OCI-LY7 (cell line): ENCODE measurements at regions not wholly inside any gene's neighbourhood (a gene's known extent, or its start where the extent isn't known, plus 50 kb on each side); places are given as distances from the start of the nearest gene placed in this dataset.

Experiments used
- BruUV-seq: library from RNA; stranded (reverse); fragments of 400-500 nt; replicated peaks from 2 replicates; lab custom pipeline; 2021; lab: Mats Ljungman, UMichigan
- CTCF ChIA-PET: fragments of 300-600 bp; sonication (Branson Sonifier 250); formaldehyde crosslinking; loops from one replicate; lab custom pipeline; 2022; ENCODE audit warnings: antibody characterized with exemption; ENCODE audit not compliant: unreplicated experiment; lab: Charles Lee
- POLR2A ChIA-PET: fragments of 300-600 bp; sonication (Branson Sonifier 250); formaldehyde crosslinking; loops from one replicate; lab custom pipeline; 2022; ENCODE audit warnings: antibody characterized with exemption; lab: Charles Lee
- DNase-seq: peaks from one replicate; pipeline ENCODE4 v3.0.0-alpha.2; 2015; ENCODE audit warnings: low spot score
- H2AFZ ChIP-seq: fragments of 200-600 bp; sonication (generic), shearing (Covaris generic); 2 replicates; pipeline ENCODE4 v1.6.1; 2014; ENCODE audit warnings: mild to moderate bottlenecking, antibody characterized with exemption, low read length, moderate library complexity
- H3K27ac ChIP-seq: fragments of 200-600 bp; sonication (generic); 2 replicates; pipeline ENCODE4 v1.5.1; 2014; ENCODE audit warnings: mixed run types, low read depth, mild to moderate bottlenecking, moderate library complexity, low read length, inconsistent platforms; ENCODE audit not compliant: poor library complexity, severe bottlenecking
- H3K36me3 ChIP-seq: fragments of 200-600 bp; sonication (generic); 2 replicates; pipeline ENCODE4 v1.6.1; 2014; ENCODE audit warnings: mild to moderate bottlenecking, antibody characterized with exemption, low read length, moderate library complexity, mixed read lengths; ENCODE audit not compliant: insufficient read depth
- H3K4me1 ChIP-seq: fragments of 200-600 bp; sonication (generic); 2 replicates; pipeline ENCODE4 v1.5.1; 2014; ENCODE audit warnings: mild to moderate bottlenecking, low read length; ENCODE audit not compliant: insufficient read depth, poor library complexity, severe bottlenecking
- H3K4me2 ChIP-seq: fragments of 200-600 bp; sonication (generic); 2 replicates; pipeline ENCODE4 v1.6.1; 2014; ENCODE audit warnings: mild to moderate bottlenecking, low read length
- H3K4me3 ChIP-seq: fragments of 200-600 bp; sonication (generic); 2 replicates; pipeline ENCODE4 v1.5.1; 2014; ENCODE audit warnings: mild to moderate bottlenecking, low read depth, low read length; ENCODE audit not compliant: poor library complexity, severe bottlenecking
- H3K79me2 ChIP-seq: fragments of 200-600 bp; sonication (generic); 2 replicates; pipeline ENCODE4 v1.6.1; 2016; ENCODE audit warnings: low read depth, mild to moderate bottlenecking, low read length, moderate library complexity, mixed read lengths; ENCODE audit not compliant: insufficient read depth
- H3K9me2 ChIP-seq: fragments of 200-600 bp; sonication (generic); 2 replicates; pipeline ENCODE4 v1.6.1; 2016; ENCODE audit warnings: mild to moderate bottlenecking, low read length, mixed read lengths; ENCODE audit not compliant: insufficient read depth
- H3K9me3 ChIP-seq: fragments of 200-600 bp; sonication (generic); 2 replicates; pipeline ENCODE4 v1.6.1; 2014; ENCODE audit warnings: mild to moderate bottlenecking, mixed run types, low read length, mixed read lengths
- H4K20me1 ChIP-seq: fragments of 200-600 bp; sonication (generic); 2 replicates; pipeline ENCODE4 v1.6.1; 2014; ENCODE audit warnings: mild to moderate bottlenecking, antibody characterized with exemption, low read length, moderate library complexity, mixed read lengths; ENCODE audit not compliant: insufficient read depth
- EZH2phosphoT487 ChIP-seq: fragments of 200-600 bp; sonication (generic); IDR thresholded peaks from 2 replicates; pipeline ENCODE4 v1.6.1; 2018; ENCODE audit warnings: low read depth, borderline replicate concordance, mild to moderate bottlenecking, mixed run types, antibody characterized with exemption, low read length, moderate library complexity, mixed read lengths
- intact Hi-C: fragments of 100-400 bp; cut with micrococcal nuclease; formaldehyde crosslinking; loops from one replicate; pipeline ENCODE4 v1.10.0; 2022; ENCODE audit not compliant: unreplicated experiment
- TF ChIP-seq, protein P1 (sequence below): fragments of 200-600 bp; sonication (generic); conservative IDR thresholded peaks from 2 replicates; pipeline ENCODE4 v1.5.1; 2014; ENCODE audit warnings: mild to moderate bottlenecking, antibody characterized with exemption, low read length, moderate library complexity, mixed read lengths

DNA sequence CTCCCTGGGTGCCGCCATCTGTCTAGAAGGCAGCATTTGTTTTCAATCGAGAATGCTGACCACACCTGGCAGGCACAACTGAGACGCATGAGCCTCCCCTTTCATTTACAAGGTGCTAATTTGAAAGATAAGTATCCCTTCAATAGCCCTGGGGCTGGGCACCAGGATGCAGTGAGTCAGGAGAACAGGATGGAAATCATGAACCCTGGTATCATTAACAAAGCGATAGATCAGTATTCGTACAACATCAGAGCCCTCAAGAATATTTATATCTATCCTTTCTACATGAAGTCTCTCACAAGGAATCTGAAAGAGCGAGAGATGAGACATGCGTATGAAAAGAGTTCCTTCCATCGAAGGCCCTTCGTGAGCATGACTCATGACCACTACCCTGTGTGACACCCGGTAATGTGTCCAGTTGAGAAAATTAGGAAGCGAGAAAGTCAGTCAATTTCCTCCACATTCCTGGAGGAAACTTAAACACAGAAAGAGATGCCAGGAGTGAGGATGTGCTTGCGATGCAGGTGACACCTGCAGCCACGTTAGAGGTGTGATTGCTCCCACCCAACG is 123.1 kb upstream of the PITRM1 start:
- no peaks in the 10 kb centered on the region for H3K9me2 ChIP-seq
- no peak overlapping the region for H3K4me3 ChIP-seq
- POLR2A ChIA-PET, result no interaction called here
- no peak for DNase-seq
- intact Hi-C loops, result no loop called here
- BruUV-seq, result no TSS peak
- H3K27ac ChIP-seq, result no peak overlapping the region
- no peaks in the 10 kb centered on the region for H3K4me1 ChIP-seq
- H3K9me3 ChIP-seq, result no peaks in the 10 kb centered on the region
- no peaks in the 10 kb centered on the region for H3K79me2 ChIP-seq
- H3K4me2 ChIP-seq, result no peak overlapping the region
- TF ChIP-seq, protein P1, sequence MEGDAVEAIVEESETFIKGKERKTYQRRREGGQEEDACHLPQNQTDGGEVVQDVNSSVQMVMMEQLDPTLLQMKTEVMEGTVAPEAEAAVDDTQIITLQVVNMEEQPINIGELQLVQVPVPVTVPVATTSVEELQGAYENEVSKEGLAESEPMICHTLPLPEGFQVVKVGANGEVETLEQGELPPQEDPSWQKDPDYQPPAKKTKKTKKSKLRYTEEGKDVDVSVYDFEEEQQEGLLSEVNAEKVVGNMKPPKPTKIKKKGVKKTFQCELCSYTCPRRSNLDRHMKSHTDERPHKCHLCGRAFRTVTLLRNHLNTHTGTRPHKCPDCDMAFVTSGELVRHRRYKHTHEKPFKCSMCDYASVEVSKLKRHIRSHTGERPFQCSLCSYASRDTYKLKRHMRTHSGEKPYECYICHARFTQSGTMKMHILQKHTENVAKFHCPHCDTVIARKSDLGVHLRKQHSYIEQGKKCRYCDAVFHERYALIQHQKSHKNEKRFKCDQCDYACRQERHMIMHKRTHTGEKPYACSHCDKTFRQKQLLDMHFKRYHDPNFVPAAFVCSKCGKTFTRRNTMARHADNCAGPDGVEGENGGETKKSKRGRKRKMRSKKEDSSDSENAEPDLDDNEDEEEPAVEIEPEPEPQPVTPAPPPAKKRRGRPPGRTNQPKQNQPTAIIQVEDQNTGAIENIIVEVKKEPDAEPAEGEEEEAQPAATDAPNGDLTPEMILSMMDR, result no peak
- TF ChIP-seq EZH2phosphoT487, result no peak
- CTCF ChIA-PET, result no interaction called here
- H2AFZ ChIP-seq, result no peak overlapping the region
- H4K20me1 ChIP-seq, result no peaks in the 10 kb centered on the region
- no peaks in the 10 kb centered on the region for H3K36me3 ChIP-seq

DNA sequence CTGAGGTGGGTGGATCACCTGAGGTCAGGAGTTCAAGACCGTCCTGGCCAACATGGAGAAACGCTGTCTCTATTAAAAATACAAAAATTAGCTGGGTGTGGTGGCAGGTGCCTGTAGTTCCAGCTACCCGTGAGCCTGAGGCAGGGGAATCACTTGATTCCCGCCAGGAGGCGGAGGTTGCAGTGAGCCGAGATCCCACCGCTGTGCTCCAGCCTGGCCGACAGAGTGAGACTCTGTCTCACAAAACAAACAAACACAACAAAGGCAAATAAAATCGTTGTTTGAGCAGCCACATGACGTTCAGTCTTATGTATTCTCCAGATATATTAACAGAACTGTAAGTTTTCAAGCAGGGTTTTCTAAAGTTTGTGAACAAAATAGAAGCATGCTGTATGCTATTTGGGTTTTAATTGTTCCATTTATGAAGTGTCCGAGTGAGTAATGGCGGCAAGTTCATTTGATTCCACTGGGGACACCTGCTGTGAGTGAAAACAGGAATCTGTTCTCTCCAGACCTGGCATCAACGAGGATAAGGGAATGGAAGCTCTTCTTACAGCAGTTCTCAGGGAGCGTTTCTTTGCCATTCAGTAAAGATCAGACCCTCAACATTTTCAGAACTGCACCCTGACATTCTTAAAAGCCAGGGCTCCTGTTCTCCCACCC is 122.5 kb upstream of the PITRM1 start:
- H4K20me1 ChIP-seq, result no peaks in the 10 kb centered on the region
- TF ChIP-seq, protein P1, result no peak
- no peak for TF ChIP-seq EZH2phosphoT487
- H3K4me3 ChIP-seq, result no peak overlapping the region
- BruUV-seq, result no TSS peak
- H3K36me3 ChIP-seq, result no peaks in the 10 kb centered on the region
- DNase-seq, result no peak
- H3K4me1 ChIP-seq, result no peaks in the 10 kb centered on the region
- no peaks in the 10 kb centered on the region for H3K9me3 ChIP-seq
- H3K9me2 ChIP-seq, result no peaks in the 10 kb centered on the region
- POLR2A ChIA-PET, result no interaction called here
- intact Hi-C loops, result no loop called here
- no peak overlapping the region for H2AFZ ChIP-seq
- CTCF ChIA-PET, result no interaction called here
- no peaks in the 10 kb centered on the region for H3K79me2 ChIP-seq
- H3K4me2 ChIP-seq, result no peak overlapping the region
- H3K27ac ChIP-seq, result no peak overlapping the region
